ENCODE measurements at regions not wholly inside any gene's neighbourhood (a gene's known extent, or its start where the extent isn't known, plus 50 kb on each side); places are given as distances from the start of the nearest gene placed in this dataset.

DNA sequence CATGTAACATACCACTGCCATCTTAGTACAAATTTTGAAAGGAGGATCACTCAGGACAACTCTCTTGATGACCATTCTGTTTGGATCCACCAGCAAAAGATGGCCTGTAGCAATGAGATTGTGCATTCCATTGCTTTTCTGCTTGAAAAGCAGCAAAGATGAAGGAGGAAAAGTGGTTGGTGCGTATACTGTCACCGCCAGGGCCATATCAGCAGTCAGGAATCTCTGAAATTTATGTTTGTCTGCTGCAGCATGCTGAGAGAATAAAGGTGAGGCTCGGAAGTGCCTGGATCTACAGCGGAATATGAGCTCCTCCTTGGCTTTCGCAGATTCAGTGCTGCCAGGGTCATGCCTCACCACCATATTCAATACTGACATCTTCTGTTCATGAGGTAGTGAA, 144.4 kb downstream of the GPBP1 start:
- no peak for TF ChIP-seq EZH2phosphoT487 (IDR thresholded peaks at IDR 0.05; ENCODE audit: insufficient read depth, low read depth)
- no peak for TF ChIP-seq EZH2 (IDR thresholded peaks at IDR 0.05; ENCODE audit: insufficient read depth, poor library complexity, severe bottlenecking)

Measured in GM23248 (cell line).